ENCODE measurements at regions not wholly inside any gene's neighbourhood (a gene's known extent, or its start where the extent isn't known, plus 50 kb on each side); places are given as distances from the start of the nearest gene placed in this dataset.

DNA sequence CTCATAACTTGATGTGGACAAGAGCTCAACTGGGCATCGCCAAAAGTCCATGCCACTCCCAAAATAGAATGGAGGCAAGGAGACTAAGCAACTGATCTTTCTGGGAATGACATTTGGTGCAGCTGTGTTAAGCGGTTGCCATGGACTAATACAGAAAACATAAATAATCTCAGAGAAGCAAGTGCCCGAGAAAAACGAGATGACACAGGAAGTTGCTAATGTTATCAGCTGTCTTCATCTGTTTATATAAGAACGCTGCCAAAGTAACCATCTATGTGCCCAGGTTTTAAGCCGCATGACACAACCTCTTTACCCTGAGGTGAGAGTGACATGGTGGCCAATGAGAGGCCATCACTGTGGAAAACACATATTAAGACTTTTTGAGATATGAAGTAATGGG, 54.9 kb upstream of the SACS start:
- H3K4me3 ChIP-seq (ENCODE audit: low read depth, low read length): no peak overlapping the region
- no peak for DNase-seq (ENCODE audit: low read depth)
- TF ChIP-seq, protein P1, sequence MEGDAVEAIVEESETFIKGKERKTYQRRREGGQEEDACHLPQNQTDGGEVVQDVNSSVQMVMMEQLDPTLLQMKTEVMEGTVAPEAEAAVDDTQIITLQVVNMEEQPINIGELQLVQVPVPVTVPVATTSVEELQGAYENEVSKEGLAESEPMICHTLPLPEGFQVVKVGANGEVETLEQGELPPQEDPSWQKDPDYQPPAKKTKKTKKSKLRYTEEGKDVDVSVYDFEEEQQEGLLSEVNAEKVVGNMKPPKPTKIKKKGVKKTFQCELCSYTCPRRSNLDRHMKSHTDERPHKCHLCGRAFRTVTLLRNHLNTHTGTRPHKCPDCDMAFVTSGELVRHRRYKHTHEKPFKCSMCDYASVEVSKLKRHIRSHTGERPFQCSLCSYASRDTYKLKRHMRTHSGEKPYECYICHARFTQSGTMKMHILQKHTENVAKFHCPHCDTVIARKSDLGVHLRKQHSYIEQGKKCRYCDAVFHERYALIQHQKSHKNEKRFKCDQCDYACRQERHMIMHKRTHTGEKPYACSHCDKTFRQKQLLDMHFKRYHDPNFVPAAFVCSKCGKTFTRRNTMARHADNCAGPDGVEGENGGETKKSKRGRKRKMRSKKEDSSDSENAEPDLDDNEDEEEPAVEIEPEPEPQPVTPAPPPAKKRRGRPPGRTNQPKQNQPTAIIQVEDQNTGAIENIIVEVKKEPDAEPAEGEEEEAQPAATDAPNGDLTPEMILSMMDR (conservative IDR thresholded peaks at IDR 0.05; ENCODE audit: low read depth, low read length): no peak

DNA sequence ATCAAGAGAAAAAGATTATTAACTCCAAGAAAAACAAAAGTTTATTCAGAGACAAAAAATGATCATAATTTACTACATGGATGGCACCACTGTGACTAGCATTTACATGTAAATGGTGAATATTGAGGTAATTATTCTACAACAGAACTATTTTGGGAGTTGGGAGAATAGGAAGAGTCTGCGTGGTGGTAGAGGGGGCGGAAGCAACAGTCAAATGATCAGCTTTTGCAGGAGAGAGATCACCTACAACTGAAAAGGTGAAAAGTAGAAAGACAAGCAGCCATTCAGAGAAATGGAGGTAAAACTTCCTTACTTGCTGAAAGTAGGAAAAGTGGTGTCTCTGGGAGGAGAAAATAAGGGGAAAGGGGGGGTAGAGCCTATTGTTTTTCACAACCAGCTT, 62.8 kb upstream of the SACS start:
- no peak overlapping the region for H3K4me3 ChIP-seq (ENCODE audit: low read depth, low read length)
- TF ChIP-seq, protein P1 (conservative IDR thresholded peaks at IDR 0.05; ENCODE audit: low read depth, low read length): no peak
- no peak for DNase-seq (ENCODE audit: low read depth)

DNA sequence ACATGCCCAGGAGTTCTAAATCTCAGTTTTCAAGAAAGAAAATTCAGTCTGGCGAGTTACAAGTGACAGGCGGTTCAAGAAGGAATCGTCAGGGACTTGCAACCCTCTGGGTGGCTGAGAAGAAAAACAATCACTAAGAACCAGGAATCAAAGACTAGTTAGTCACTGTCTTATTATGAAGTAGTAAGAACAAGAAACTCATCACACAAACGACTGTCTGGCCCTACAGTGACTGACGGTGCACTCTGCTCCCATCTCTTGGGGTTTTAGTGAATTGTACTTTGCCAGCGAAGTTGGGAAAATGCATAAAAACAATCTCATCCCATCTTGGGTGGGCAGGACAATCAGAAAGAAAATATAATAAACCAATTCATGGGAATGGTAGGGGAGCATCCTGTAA, 63.7 kb upstream of the SACS start:
- H3K4me3 ChIP-seq (ENCODE audit: low read depth, low read length): no peak overlapping the region
- TF ChIP-seq, protein P1 (conservative IDR thresholded peaks at IDR 0.05; ENCODE audit: low read depth, low read length): no peak
- DNase-seq (ENCODE audit: low read depth): no peak

DNA sequence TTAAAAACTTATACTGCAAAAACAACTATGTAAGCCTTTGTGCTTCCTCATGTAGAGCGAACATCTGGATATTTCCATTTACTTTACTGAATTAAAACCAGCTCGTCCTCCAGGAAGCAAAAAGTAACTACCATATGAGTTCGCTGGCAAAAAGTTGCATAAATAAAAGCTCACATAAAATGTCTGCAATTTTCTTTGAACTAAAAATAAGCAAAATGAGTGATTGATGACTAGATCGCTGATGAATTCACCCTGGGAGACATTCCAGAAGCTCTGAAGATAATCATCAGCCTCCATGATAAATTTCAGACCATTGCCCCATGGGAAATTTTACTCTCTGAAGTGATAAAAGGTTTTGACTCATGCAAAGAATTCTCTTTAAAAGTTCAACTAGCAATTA, 67.3 kb upstream of the SACS start:
- no peak for DNase-seq (ENCODE audit: low read depth)
- TF ChIP-seq, protein P1 (conservative IDR thresholded peaks at IDR 0.05; ENCODE audit: low read depth, low read length): no peak
- H3K4me3 ChIP-seq (ENCODE audit: low read depth, low read length): no peak overlapping the region

DNA sequence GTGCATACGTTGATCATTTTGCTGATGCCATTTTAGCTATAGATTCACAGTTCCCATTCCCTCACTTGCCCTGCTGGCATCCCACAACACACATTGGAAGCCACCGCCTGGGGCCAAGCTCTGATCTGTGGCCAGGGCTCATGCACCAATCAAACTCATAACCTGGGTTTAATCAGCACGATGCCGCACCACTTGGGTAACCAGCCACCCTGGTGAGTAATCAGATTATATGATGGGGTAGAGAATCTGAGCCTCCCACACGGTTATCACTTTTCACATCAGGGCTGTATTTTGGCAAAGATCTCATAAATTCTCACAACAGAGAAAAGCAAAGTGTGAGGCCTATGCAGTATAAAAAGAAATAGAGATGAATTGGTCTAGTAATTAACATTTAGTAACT, 66.0 kb upstream of the TNFRSF19 start:
- no peak overlapping the region for H3K4me3 ChIP-seq (ENCODE audit: low read depth, low read length)
- no peak for DNase-seq (ENCODE audit: low read depth)
- TF ChIP-seq, protein P1 (conservative IDR thresholded peaks at IDR 0.05; ENCODE audit: low read depth, low read length): no peak

DNA sequence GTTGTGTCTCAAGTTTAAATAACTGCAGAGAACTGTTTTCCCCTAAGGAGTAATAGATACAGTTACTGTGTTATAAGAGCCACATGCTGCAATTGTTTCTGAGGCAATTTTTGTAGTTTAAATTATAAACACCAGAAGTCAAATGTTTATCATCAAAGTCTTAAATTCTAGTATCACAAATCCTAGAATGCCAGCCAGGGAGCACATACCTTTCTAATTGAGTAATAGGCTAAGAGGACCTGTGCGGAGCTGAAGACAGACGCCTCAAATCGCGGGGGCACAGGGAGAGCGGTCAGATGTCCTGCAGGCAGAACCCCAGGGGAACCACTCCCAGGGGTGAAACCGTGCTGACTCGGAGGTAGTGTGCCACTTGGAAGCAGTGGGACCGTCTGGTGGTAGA, 65.2 kb upstream of the TNFRSF19 start:
- no peak overlapping the region for H3K4me3 ChIP-seq (ENCODE audit: low read depth, low read length)
- TF ChIP-seq, protein P1 (conservative IDR thresholded peaks at IDR 0.05; ENCODE audit: low read depth, low read length): no peak
- DNase-seq (ENCODE audit: low read depth): no peak

DNA sequence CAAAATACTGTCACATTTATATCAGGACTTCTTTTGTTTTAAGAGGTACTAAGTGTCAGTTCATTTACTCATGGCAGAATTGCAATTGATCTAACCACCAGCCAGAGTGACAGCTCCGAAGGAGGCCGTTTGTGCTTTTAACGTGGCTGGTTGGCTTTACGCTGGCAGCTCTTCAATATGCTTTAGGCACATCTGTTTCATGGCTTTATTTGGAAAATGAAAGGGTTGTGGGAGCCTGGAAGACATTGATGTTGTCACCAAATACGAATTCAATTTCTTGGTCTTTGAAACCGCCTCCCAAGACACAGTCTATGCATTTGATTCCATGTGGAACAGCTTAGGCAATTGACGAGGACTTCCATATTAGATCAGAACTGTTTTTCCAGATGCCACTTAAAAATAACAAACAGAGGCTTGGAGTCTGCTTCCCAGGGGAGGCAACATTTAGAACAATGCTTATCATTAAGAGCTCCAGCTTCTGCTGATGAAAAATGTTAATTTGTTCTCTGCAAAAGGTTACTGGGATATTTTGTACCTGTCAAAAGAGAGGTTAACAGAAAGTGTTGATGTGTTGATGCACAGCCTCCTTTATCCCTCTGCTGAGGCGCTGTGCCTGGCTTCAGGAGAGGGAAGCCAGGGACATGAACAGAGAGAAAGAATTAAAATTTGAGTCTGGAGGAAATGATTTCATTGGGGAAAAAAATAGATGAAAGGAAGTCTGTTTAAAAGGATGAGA, 64.0 kb upstream of the TNFRSF19 start:
- TF ChIP-seq, protein P1 (conservative IDR thresholded peaks at IDR 0.05; ENCODE audit: low read depth, low read length): no peak
- no peak overlapping the region for H3K4me3 ChIP-seq (ENCODE audit: low read depth, low read length)
- no peak for DNase-seq (ENCODE audit: low read depth)
